SK-N-SH (cell line): ENCODE measurements at regions not wholly inside any gene's neighbourhood (a gene's known extent, or its start where the extent isn't known, plus 50 kb on each side); places are given as distances from the start of the nearest gene placed in this dataset.

Experiments
- CTCF ChIA-PET: fragments of 300-600, 350-600 bp; formaldehyde crosslinking; extraction: SDS; loops from one replicate; lab custom pipeline; 2021; lab: Yijun Ruan, JAX
- POLR2A ChIA-PET: fragments of 350-600 bp; sonication (Branson Sonifier 250); formaldehyde crosslinking; extraction: SDS; loops from one replicate; lab custom pipeline; 2020; ENCODE audit warnings: antibody characterized with exemption, inconsistent platforms; lab: Yijun Ruan, JAX
- DNase-seq: peaks from one replicate; pipeline ENCODE4 v3.0.0; 2012
- H2AFZ ChIP-seq: fragments of 200-600 bp; sonication (generic); 2 replicates; pipeline ENCODE4 v1.8.1; 2016; ENCODE audit warnings: antibody characterized with exemption, mild to moderate bottlenecking, low read depth
- H3F3A ChIP-seq: fragments of 200-600 bp; sonication (generic); replicated peaks from 2 replicates; pipeline ENCODE3; 2016; ENCODE audit warnings: antibody characterized with exemption, mild to moderate bottlenecking; ENCODE audit not compliant: insufficient read depth
- H3K27ac ChIP-seq, 2 experiments: fragments of 200-500 bp in 1 of 2; fragments of 200-600 bp in 1 of 2; sonication (Bioruptor generic) in 1 of 2; sonication (generic), shearing (Covaris generic) in 1 of 2; 2 replicates each; pipeline versions ENCODE4 v1.5.1 to v1.6.1; 2014 to 2016; ENCODE audit warnings: low read depth in 2 of 2, inconsistent platforms in 1 of 2, low read length in 1 of 2, mild to moderate bottlenecking in 1 of 2, mixed read lengths in 1 of 2
- H3K27me3 ChIP-seq: fragments of 200-600 bp; sonication (generic), shearing (Covaris generic); 2 replicates; pipeline ENCODE4 v1.6.1; 2016; ENCODE audit warnings: mixed run types; ENCODE audit not compliant: insufficient read depth
- H3K36me3 ChIP-seq, 2 experiments: fragments of 200-500 bp in 1 of 2; fragments of 200-600 bp in 1 of 2; sonication (Bioruptor generic) in 1 of 2; sonication (generic) in 1 of 2; replicated peaks in 1 of 2; 2 replicates each; pipeline versions ENCODE3 to v1.5.1; 2014 to 2016; ENCODE audit warnings: low read length in 1 of 2, mild to moderate bottlenecking in 1 of 2; ENCODE audit not compliant: insufficient read depth in 2 of 2, control insufficient read depth in 1 of 2
- H3K4me1 ChIP-seq, 2 experiments: fragments of 200-500 bp in 1 of 2; fragments of 200-600 bp in 1 of 2; sonication (Bioruptor generic) in 1 of 2; sonication (generic), shearing (Covaris generic) in 1 of 2; 2 replicates each; pipeline versions ENCODE4 v1.5.1 to v1.6.1; 2014 to 2016; ENCODE audit warnings: low read depth in 1 of 2, low read length in 1 of 2, mixed run types in 1 of 2; ENCODE audit not compliant: insufficient read depth in 2 of 2, control insufficient read depth in 1 of 2
- H3K4me2 ChIP-seq: fragments of 200-600 bp; sonication (generic), shearing (Covaris generic); 2 replicates; pipeline ENCODE4 v1.6.1; 2017; ENCODE audit warnings: mixed run types
- H3K4me3 ChIP-seq, 2 experiments: fragments of 200-500 bp in 1 of 2; fragments of 200-600 bp in 1 of 2; sonication (Bioruptor generic) in 1 of 2; sonication (generic), shearing (Covaris generic) in 1 of 2; 2 replicates each; pipeline versions ENCODE4 v1.5.1 to v1.8.1; 2014 to 2016; ENCODE audit warnings: low read depth in 2 of 2, inconsistent platforms in 1 of 2, low read length in 1 of 2, mild to moderate bottlenecking in 1 of 2, mixed read lengths in 1 of 2, moderate library complexity in 1 of 2
- H3K79me2 ChIP-seq: fragments of 200-600 bp; sonication (generic); 2 replicates; pipeline ENCODE4 v1.8.1; 2017; ENCODE audit warnings: mild to moderate bottlenecking; ENCODE audit not compliant: insufficient read depth
- H3K9ac ChIP-seq: fragments of 200-600 bp; sonication (generic); 2 replicates; pipeline ENCODE4 v1.6.1; 2017; ENCODE audit warnings: mixed run types
- H3K9me2 ChIP-seq: fragments of 200-600 bp; sonication (generic); 2 replicates; pipeline ENCODE4 v1.6.1; 2017; ENCODE audit warnings: mixed run types
- H3K9me3 ChIP-seq: fragments of 200-600 bp; sonication (generic); 2 replicates; pipeline ENCODE4 v1.6.1; 2017; ENCODE audit warnings: mixed run types, mild to moderate bottlenecking, moderate library complexity
- H4K20me1 ChIP-seq: fragments of 200-600 bp; sonication (generic); 2 replicates; pipeline ENCODE4 v1.6.1; 2017; ENCODE audit warnings: mild to moderate bottlenecking, mixed run types; ENCODE audit not compliant: insufficient read depth
- CHD2 ChIP-seq: fragments of 150-350 bp; IDR thresholded peaks from 2 replicates; pipeline ENCODE4 v1.6.1; 2018; ENCODE audit warnings: low read length; ENCODE audit not compliant: partially characterized antibody
- ELF1 ChIP-seq: IDR thresholded peaks from 2 replicates; pipeline ENCODE4 v1.4.0; 2012
- EP300 ChIP-seq, 2 experiments: IDR thresholded peaks; 2 replicates each; pipeline versions ENCODE4 v1.4.0 to v1.6.1; 2012; ENCODE audit warnings: borderline replicate concordance in 1 of 2, low read depth in 1 of 2, low read length in 1 of 2
- EZH2phosphoT487 ChIP-seq: fragments of 200-600 bp; sonication (generic); IDR thresholded peaks from 2 replicates; pipeline ENCODE4 v1.6.1; 2017; ENCODE audit warnings: low read depth, mixed run types, mild to moderate bottlenecking, antibody characterized with exemption, moderate library complexity, borderline replicate concordance
- FOSL2 ChIP-seq: IDR thresholded peaks from 2 replicates; pipeline ENCODE4 v1.4.0; 2012; ENCODE audit warnings: low read depth, mild to moderate bottlenecking, moderate library complexity, borderline replicate concordance
- FOXM1 ChIP-seq: IDR thresholded peaks from 2 replicates; pipeline ENCODE4 v1.4.0; 2012; ENCODE audit warnings: low read depth, mild to moderate bottlenecking
- GABPA ChIP-seq: IDR thresholded peaks from 2 replicates; pipeline ENCODE4 v1.4.0; 2012; ENCODE audit warnings: low read depth, mild to moderate bottlenecking
- JUND ChIP-seq: IDR thresholded peaks from 2 replicates; pipeline ENCODE4 v1.4.0; 2012
- MEF2A ChIP-seq: IDR thresholded peaks from 2 replicates; pipeline ENCODE4 v1.4.0; 2012; ENCODE audit warnings: low read depth, borderline replicate concordance
- NFIC ChIP-seq: IDR thresholded peaks from 2 replicates; pipeline ENCODE4 v1.4.0; 2012; ENCODE audit warnings: borderline replicate concordance
- NRF1 ChIP-seq: IDR thresholded peaks from 2 replicates; pipeline ENCODE4 v1.6.1; 2012; ENCODE audit warnings: low read depth, mild to moderate bottlenecking, low read length
- POLR2AphosphoS5 ChIP-seq: IDR thresholded peaks from 2 replicates; pipeline ENCODE4 v1.6.1; 2012; ENCODE audit warnings: low read depth, low read length
- RAD21 ChIP-seq: IDR thresholded peaks from 2 replicates; pipeline ENCODE4 v1.6.1; 2012; ENCODE audit warnings: mild to moderate bottlenecking, low read length
- RCOR1 ChIP-seq: fragments of 150-350 bp; IDR thresholded peaks from 2 replicates; pipeline ENCODE4 v1.6.1; 2017; ENCODE audit warnings: antibody characterized with exemption, low read length
- RFX5 ChIP-seq: IDR thresholded peaks from 2 replicates; pipeline ENCODE4 v1.6.1; 2012; ENCODE audit warnings: mild to moderate bottlenecking, improper control_type of control experiment, low read length
- SIN3A ChIP-seq: IDR thresholded peaks from 2 replicates; pipeline ENCODE4 v1.6.1; 2012; ENCODE audit warnings: low read depth, mild to moderate bottlenecking, low read length, moderate library complexity, borderline replicate concordance
- SMC3 ChIP-seq: IDR thresholded peaks from 2 replicates; pipeline ENCODE4 v1.6.1; 2012; ENCODE audit warnings: low read depth, low read length, improper control_type of control experiment
- TAF1 ChIP-seq: IDR thresholded peaks from 2 replicates; pipeline ENCODE4 v1.6.1; 2012; ENCODE audit warnings: low read depth, mild to moderate bottlenecking, low read length, moderate library complexity, borderline replicate concordance
- TCF12 ChIP-seq: IDR thresholded peaks from 2 replicates; pipeline ENCODE4 v1.4.0; 2012
- TEAD4 ChIP-seq: IDR thresholded peaks from 2 replicates; pipeline ENCODE4 v1.4.0; 2012; ENCODE audit warnings: mild to moderate bottlenecking, borderline replicate concordance; ENCODE audit not compliant: insufficient read depth
- YY1 ChIP-seq: IDR thresholded peaks from 2 replicates; pipeline ENCODE4 v1.4.0; 2012; ENCODE audit warnings: low read depth, mild to moderate bottlenecking
- WGBS: methylation state at CpG from one replicate; pipeline ENCODE4 v1.1.6; 2017; ENCODE audit warnings: low lambda C conversion rate; 5-methylcytosine and 5-hydroxymethylcytosine counted together
- TF ChIP-seq, protein P1 (sequence below): IDR thresholded peaks from 2 replicates; pipeline ENCODE4 v1.4.0; 2012; ENCODE audit warnings: low read depth, borderline replicate concordance
- TF ChIP-seq, protein P2 (sequence below): fragments of 150-350 bp; IDR thresholded peaks from 2 replicates; pipeline ENCODE4 v1.6.1; 2017; ENCODE audit warnings: antibody characterized with exemption, low read length, low read depth, borderline replicate concordance
- TF ChIP-seq, protein P3 (sequence below): IDR thresholded peaks from 2 replicates; pipeline ENCODE4; 2012

DNA sequence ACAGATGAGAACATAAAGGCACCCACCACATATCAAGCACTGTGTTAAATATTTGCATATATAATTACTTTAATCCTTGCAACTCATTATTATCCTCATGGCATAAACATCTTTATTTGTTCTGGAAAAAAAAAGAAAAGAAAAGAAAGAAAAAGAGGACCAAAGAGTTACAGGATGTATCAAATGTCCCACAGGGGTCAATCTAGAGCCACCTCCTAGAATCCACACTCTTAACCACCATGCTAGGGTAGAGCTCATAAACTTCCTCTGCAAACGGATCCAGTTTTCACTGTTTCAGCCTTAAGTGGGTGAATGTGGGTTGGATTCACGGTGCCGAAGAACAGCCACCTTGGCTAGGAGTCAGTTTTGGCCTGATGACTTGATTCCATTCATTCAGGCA, 171.1 kb upstream of the PPARGC1A start:
- no peak for TF ChIP-seq EZH2phosphoT487
- TF ChIP-seq CHD2 = no peak
- TF ChIP-seq EP300 (IDR thresholded peaks at IDR 0.05; ENCODE audit: borderline replicate concordance in 1 of 2, low read depth in 1 of 2, low read length in 1 of 2) = no peak
- no peak for TF ChIP-seq SMC3
- TF ChIP-seq NRF1 = no peak
- TF ChIP-seq, protein P1, sequence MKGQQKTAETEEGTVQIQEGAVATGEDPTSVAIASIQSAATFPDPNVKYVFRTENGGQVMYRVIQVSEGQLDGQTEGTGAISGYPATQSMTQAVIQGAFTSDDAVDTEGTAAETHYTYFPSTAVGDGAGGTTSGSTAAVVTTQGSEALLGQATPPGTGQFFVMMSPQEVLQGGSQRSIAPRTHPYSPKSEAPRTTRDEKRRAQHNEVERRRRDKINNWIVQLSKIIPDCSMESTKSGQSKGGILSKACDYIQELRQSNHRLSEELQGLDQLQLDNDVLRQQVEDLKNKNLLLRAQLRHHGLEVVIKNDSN = no peak
- TF ChIP-seq YY1 = no peak
- no peak for TF ChIP-seq MEF2A
- TF ChIP-seq FOSL2 = no peak
- TF ChIP-seq TAF1 = no peak
- no peak for TF ChIP-seq ELF1
- TF ChIP-seq GABPA = no peak
- TF ChIP-seq, protein P2, sequence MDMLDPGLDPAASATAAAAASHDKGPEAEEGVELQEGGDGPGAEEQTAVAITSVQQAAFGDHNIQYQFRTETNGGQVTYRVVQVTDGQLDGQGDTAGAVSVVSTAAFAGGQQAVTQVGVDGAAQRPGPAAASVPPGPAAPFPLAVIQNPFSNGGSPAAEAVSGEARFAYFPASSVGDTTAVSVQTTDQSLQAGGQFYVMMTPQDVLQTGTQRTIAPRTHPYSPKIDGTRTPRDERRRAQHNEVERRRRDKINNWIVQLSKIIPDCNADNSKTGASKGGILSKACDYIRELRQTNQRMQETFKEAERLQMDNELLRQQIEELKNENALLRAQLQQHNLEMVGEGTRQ = no peak
- no peak for TF ChIP-seq RCOR1
- TF ChIP-seq RFX5 = no peak
- TF ChIP-seq FOXM1 = no peak
- TF ChIP-seq, protein P3, sequence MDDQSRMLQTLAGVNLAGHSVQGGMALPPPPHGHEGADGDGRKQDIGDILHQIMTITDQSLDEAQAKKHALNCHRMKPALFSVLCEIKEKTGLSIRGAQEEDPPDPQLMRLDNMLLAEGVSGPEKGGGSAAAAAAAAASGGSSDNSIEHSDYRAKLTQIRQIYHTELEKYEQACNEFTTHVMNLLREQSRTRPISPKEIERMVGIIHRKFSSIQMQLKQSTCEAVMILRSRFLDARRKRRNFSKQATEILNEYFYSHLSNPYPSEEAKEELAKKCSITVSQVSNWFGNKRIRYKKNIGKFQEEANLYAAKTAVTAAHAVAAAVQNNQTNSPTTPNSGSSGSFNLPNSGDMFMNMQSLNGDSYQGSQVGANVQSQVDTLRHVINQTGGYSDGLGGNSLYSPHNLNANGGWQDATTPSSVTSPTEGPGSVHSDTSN = no peak
- TF ChIP-seq RAD21 = no peak
- no peak for TF ChIP-seq JUND
- TF ChIP-seq POLR2AphosphoS5 = no peak
- no peak overlapping the region for H3K27ac ChIP-seq
- H3K4me1 ChIP-seq = peaks cover 0 to 2% of the 10 kb centered on the region in 2 experiments; a peak in 1 of 4 replicates
- H2AFZ ChIP-seq = no peak overlapping the region
- no peaks in the 10 kb centered on the region for H3K79me2 ChIP-seq
- H3K9me2 ChIP-seq = no peaks in the 10 kb centered on the region
- H3F3A ChIP-seq = no peaks in the 10 kb centered on the region
- WGBS = 47% methylated on average over 3 of the region's 3 CpGs
- H4K20me1 ChIP-seq = no peaks in the 10 kb centered on the region
- DNase-seq = no peak
- no peaks in the 10 kb centered on the region for H3K36me3 ChIP-seq
- ChIA-PET CTCF (no interaction called here), POLR2A (no interaction called here)
- no peak overlapping the region for H3K4me3 ChIP-seq
- no peaks in the 10 kb centered on the region for H3K27me3 ChIP-seq
- no peaks in the 10 kb centered on the region for H3K9me3 ChIP-seq
- H3K9ac ChIP-seq = no peak overlapping the region
- H3K4me2 ChIP-seq = no peak overlapping the region

DNA sequence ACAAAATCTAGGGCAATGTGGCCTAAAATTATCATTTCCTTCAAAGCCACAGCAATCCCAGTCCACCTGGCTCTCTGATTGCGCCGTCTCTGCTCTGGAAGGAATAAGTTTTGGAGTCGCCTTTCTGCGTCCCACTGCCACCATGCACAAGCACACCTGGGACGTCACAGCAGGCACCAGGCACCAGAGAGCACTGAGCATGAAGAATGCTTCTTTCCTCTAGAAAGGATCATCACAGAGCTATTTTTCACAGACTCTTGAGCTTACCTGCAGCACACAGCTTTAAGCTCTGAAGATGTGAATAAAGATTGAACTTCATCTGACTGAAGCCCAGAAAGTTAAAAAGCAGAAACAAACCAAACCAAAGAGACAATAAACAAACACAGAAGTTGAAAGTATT, 170.0 kb upstream of the PPARGC1A start:
- ChIA-PET POLR2A (no interaction called here), CTCF (no interaction called here)
- H3K79me2 ChIP-seq = no peaks in the 10 kb centered on the region
- no peaks in the 10 kb centered on the region for H4K20me1 ChIP-seq
- H3K4me1 ChIP-seq = peaks cover 0 to 2% of the 10 kb centered on the region in 2 experiments; a peak in 1 of 4 replicates
- no peak overlapping the region for H3K9ac ChIP-seq
- no peaks in the 10 kb centered on the region for H3K9me2 ChIP-seq
- H3K4me3 ChIP-seq = no peak overlapping the region
- H3K27ac ChIP-seq = no peak overlapping the region
- no peaks in the 10 kb centered on the region for H3K36me3 ChIP-seq
- no peak for DNase-seq
- no peak overlapping the region for H2AFZ ChIP-seq
- no peak for TF ChIP-seq EP300 (IDR thresholded peaks at IDR 0.05; ENCODE audit: borderline replicate concordance in 1 of 2, low read depth in 1 of 2, low read length in 1 of 2)
- no peak for TF ChIP-seq NRF1
- TF ChIP-seq, protein P2 = no peak
- no peak for TF ChIP-seq TEAD4
- no peak for TF ChIP-seq SMC3
- TF ChIP-seq NFIC = no peak
- TF ChIP-seq TCF12 = no peak
- no peak for TF ChIP-seq CHD2
- no peak for TF ChIP-seq SIN3A
- H3F3A ChIP-seq = no peaks in the 10 kb centered on the region
- WGBS = 83% methylated on average over 5 of the region's 5 CpGs
- no peaks in the 10 kb centered on the region for H3K27me3 ChIP-seq
- no peaks in the 10 kb centered on the region for H3K9me3 ChIP-seq
- H3K4me2 ChIP-seq = no peak overlapping the region
